Retinal pigment epithelial cell (primary cell): ENCODE measurements at regions not wholly inside any gene's neighbourhood (a gene's known extent, or its start where the extent isn't known, plus 50 kb on each side); places are given as distances from the start of the nearest gene placed in this dataset.

Source experiments
- DNase-seq: peaks from one replicate; pipeline ENCODE4 v3.0.0-alpha.2; 2010; ENCODE audit warnings: low read depth
- H3K4me3 ChIP-seq: 2 replicates; pipeline ENCODE4 v1.5.1; 2011; ENCODE audit warnings: mild to moderate bottlenecking, low read length, control low read depth, moderate library complexity
- TF ChIP-seq, protein P1 (sequence below): conservative IDR thresholded peaks from 2 replicates; pipeline ENCODE4 v1.5.1; 2011; ENCODE audit warnings: low read depth, low read length, control low read depth, inconsistent platforms

DNA sequence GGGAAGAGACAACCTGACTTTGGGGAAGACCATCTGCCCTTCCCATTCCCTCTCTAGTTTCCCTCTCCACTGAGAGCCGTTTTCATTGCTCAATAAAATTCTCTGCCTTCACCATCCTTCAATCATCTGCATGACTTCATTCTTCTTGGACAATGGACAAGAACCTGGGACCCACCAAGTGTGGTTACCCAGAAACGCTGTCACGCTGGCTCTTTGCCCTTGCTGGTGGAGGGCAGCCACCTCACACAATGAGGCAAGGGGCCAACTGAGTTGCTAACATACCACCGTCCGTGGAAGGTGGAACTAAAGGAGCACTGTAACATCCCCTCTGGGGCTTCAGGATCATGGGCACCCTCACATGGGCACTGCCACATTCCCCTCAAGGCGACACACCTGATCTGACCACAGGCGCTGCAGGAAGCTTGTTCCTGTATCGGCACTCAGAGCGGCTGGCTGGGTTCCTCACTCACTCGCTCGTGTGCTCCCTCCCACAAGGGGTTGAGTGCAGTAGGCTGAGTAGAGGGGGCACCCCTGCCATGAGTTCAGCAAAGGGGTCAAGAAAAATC, 652.4 kb downstream of the PLPP3 start:
- no peak for DNase-seq
- no peak overlapping the region for H3K4me3 ChIP-seq
- TF ChIP-seq, protein P1, sequence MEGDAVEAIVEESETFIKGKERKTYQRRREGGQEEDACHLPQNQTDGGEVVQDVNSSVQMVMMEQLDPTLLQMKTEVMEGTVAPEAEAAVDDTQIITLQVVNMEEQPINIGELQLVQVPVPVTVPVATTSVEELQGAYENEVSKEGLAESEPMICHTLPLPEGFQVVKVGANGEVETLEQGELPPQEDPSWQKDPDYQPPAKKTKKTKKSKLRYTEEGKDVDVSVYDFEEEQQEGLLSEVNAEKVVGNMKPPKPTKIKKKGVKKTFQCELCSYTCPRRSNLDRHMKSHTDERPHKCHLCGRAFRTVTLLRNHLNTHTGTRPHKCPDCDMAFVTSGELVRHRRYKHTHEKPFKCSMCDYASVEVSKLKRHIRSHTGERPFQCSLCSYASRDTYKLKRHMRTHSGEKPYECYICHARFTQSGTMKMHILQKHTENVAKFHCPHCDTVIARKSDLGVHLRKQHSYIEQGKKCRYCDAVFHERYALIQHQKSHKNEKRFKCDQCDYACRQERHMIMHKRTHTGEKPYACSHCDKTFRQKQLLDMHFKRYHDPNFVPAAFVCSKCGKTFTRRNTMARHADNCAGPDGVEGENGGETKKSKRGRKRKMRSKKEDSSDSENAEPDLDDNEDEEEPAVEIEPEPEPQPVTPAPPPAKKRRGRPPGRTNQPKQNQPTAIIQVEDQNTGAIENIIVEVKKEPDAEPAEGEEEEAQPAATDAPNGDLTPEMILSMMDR, result no peak

DNA sequence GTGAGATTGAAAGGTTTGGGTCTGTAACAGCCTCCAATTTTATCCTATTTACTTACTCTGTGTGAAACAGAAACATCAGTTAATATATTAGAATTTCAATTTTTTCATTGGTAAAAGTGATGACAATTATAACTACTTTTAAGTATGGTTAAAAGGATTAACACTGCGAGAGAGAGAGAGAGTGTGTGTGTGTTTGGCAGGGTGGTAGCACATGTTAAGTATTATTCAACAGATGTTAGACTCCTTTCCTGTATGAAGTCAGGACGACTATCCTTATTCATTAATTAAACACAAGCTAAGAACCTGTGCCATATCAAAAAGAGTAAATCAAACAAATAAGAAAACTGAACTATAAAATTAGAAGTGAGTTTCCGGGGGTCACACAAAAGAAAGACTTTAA, 662.5 kb downstream of the PLPP3 start:
- H3K4me3 ChIP-seq, result no peak overlapping the region
- TF ChIP-seq, protein P1, result no peak
- no peak for DNase-seq

DNA sequence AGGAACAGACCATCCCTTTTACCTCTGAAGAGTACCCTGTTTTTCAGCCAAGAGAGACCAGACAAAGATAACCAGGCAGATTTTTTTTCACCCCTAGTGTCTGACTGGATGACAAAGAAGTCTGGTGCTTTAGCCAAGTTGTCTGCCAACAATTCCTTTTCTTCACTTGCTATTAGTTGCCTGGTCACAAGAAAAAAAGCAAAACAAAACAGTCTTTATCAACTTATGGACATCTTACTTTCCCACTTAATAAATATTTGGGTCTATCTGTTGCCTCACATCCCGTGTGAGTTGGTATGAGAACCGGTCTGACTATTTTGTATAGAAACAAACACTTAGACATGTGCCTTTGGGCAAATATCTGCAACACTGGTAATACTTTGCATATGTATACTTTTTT, 662.9 kb downstream of the PLPP3 start:
- H3K4me3 ChIP-seq, result no peak overlapping the region
- peak; percentile 20 for DNase-seq
- TF ChIP-seq, protein P1, result no peak

DNA sequence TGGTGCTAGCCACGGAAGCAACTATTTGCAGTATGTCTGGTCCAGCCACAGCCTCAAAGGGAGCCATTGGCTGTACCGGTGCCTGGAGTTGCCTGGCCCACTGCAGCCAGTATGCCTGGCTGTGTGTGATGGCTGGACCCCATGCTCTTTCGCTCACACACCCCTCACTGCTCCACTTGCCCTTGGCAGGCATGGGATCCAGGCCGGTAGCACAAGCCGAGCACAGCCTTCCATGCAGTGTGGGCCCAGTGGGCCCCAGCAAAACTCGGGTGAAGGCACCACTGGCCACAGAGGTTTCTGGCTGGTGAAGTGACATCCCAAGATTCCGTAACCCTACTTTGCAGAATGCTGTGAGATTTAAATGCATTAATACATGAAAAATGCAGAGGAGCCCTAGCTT, 665.8 kb downstream of the PLPP3 start:
- no peak for DNase-seq
- no peak overlapping the region for H3K4me3 ChIP-seq
- TF ChIP-seq, protein P1, result no peak

DNA sequence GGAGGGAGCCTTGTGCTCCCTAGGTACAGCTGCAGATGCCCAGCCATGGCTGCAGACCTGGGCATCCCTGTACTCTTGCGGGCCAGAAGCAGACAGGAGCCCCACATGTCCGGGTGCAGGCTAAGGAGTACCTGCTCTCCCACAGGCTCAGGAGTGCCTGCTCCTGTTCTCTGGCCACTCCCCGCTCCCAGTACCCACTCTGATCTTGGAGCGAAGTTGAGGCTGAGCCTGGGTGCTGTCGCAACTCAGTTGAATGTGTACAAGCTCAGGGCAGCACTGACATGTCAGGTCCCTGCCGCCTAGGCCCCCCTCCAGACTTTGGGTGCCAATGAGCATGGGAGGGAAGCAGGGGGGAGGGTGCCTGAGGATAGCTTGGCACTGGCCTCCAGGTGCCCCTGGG, 666.9 kb downstream of the PLPP3 start:
- no peak for DNase-seq
- no peak overlapping the region for H3K4me3 ChIP-seq
- TF ChIP-seq, protein P1, result no peak

DNA sequence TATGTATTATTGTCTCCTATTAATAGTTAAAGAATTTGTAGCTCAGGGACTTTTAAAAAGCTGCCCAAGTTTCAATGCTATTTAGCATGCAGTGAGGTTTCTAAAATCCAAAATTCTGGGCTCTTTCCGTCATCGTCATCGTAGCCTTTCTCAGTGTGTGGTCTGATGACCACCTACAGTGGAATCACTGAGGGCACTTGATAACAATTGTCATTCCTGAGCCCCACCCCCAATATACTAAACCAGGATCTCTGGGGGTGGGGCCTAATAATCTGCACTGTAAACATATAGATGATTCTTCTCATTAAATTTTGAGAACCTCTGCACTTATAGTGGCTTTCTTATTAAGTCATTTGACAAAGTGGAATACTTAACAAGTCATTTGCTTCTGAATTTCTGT, 674.8 kb downstream of the PLPP3 start:
- no peak for DNase-seq
- TF ChIP-seq, protein P1, result no peak
- no peak overlapping the region for H3K4me3 ChIP-seq

DNA sequence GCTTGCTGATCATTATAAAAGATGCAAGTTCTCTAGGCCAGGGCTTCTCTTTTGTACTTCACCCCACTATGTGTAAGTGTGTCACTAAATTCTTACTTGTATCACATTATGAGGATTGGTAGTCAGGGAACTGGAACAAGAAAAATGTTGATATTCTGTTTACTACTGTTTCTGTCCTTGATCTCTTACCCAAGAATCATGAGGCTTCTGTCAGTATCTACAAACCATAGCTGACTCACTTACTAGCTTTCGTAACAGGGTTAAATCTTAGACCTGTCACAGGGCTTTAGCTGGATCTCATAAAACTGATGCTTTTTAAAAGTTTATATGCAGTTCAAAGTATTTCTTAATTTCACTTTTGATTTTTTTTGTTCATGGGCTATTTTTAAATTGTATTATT, 681.2 kb downstream of the PLPP3 start:
- no peak for DNase-seq
- H3K4me3 ChIP-seq, result no peak overlapping the region
- TF ChIP-seq, protein P1, result no peak
